ENCODE measurements at regions not wholly inside any gene's neighbourhood (a gene's known extent, or its start where the extent isn't known, plus 50 kb on each side); places are given as distances from the start of the nearest gene placed in this dataset.

DNA sequence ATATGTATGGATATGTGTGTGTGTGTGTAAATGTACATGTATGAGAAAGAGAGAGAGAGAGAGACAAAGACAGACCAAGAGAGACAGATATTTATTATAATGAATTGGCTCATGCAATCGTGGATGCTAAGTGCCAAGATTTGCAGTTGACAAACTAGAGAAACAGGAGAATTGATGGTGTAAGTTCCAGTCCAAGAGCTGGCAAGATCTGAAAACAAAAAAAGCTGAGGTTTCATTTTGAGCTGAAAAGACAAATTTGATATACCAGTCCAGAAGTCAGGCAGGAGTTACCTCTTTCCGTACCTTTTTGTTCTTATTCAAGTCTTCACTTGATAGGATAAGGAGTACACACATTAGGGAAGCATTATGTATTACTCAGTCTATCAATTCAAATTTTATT is 157.8 kb downstream of the COPS8 start:
- Histone ChIP-seq H3K4me3 (ENCODE audit: low read depth, low read length) (no peak overlapping the region), H3K27me3 (replicated peaks) (no peaks in the 10 kb centered on the region), H3K36me3 (replicated peaks) (no peaks in the 10 kb centered on the region), H3K27ac (no peak overlapping the region)
- no peak for DNase-seq
- no peak for TF ChIP-seq CTCF (IDR thresholded peaks at IDR 0.05; ENCODE audit: low read depth, low read length, missing control alignments)
- in situ Hi-C loops (cut with HindIII; ENCODE audit: low pct_ligation_motif_present, low sequenced_read_pairs), result no loop called here

- Histone ChIP-seq H3K27me3 (replicated peaks) (no peaks in the 10 kb centered on the region), H3K4me3 (ENCODE audit: low read depth, low read length) (no peak overlapping the region), H3K27ac (no peak overlapping the region), H3K36me3 (replicated peaks) (no peaks in the 10 kb centered on the region)
- DNase-seq, result no peak
- TF ChIP-seq CTCF (IDR thresholded peaks at IDR 0.05; ENCODE audit: low read depth, low read length, missing control alignments), result no peak
- in situ Hi-C loops (cut with HindIII; ENCODE audit: low pct_ligation_motif_present, low sequenced_read_pairs), result no loop called here
These were observed 158.5 kb downstream of the COPS8 start for GRCh38 chr2:237244178-237244577.

DNA sequence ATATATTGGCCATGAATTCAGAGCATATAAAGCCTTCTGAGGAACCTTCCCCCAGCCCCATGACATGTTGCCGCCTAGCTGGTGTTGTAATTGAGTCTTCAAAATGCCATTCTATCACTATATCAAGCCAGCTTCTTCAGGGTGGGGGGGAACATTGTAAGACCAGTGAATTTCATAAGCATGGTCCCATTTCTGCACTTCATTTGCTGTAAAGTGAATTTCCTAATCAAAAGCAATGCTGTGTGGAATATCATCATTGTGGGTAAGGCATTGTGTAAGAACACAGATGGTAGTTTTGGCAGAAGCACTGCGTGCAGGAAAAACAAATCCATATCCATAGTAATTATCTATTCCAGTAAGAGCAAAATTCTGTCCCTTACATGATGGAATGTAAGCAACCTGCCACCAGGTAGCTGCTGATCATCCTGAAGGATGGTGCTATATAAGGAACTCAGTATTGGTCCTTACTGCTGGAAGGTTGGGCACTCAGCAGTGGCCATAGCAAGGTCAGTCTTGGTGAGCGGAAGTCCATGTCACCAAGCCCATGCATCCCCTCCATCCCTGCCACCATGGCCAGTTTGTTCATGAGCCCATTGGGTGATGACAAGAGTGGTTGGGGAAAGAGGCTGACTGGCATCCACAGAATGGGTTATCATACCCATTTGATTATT is 159.4 kb downstream of the COPS8 start:
- no peak for TF ChIP-seq CTCF (IDR thresholded peaks at IDR 0.05; ENCODE audit: low read depth, low read length, missing control alignments)

GRCh38 chr2:237250599-237250998 is 163.4 kb downstream of the COL6A3 start:
- H3K27ac ChIP-seq, result no peak overlapping the region
- in situ Hi-C loops (cut with HindIII; ENCODE audit: low pct_ligation_motif_present, low sequenced_read_pairs), result no loop called here
- H3K36me3 ChIP-seq (replicated peaks), result no peaks in the 10 kb centered on the region
- no peak for DNase-seq
- no peak for TF ChIP-seq CTCF (IDR thresholded peaks at IDR 0.05; ENCODE audit: low read depth, low read length, missing control alignments)
- H3K4me3 ChIP-seq (ENCODE audit: low read depth, low read length), result no peak overlapping the region
- no peaks in the 10 kb centered on the region for H3K27me3 ChIP-seq (replicated peaks)

More for the DNA sequence above, 159.4 kb downstream of the COPS8 start:
- in situ Hi-C loops (cut with HindIII; ENCODE audit: low pct_ligation_motif_present, low sequenced_read_pairs), result no loop called here
- no peak overlapping the region for H3K4me3 ChIP-seq (ENCODE audit: low read depth, low read length)
- no peaks in the 10 kb centered on the region for H3K27me3 ChIP-seq (replicated peaks)
- no peak overlapping the region for H3K27ac ChIP-seq
- no peaks in the 10 kb centered on the region for H3K36me3 ChIP-seq (replicated peaks)
- DNase-seq, result no peak

DNA sequence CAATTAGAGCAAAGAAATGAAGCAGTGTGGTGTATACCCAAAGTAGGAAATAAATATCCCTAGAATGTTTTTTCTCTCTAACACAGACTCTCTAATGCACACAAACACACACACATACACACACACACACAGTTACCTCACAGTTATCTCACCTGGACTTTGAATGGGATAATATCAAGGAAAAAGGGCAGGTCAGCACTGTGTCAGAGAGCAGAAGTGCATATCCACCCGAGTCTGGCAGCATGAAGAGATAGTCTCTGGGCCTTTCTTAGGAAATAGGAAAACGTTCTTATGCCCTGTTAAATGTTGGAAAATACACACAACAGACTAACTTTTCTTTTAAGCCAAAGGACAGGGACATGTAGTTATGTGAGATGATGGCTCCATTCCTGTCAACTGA is 162.0 kb downstream of the COL6A3 start:
- DNase-seq, result no peak
- Histone ChIP-seq H3K36me3 (replicated peaks) (no peaks in the 10 kb centered on the region), H3K4me3 (ENCODE audit: low read depth, low read length) (no peak overlapping the region), H3K27ac (no peak overlapping the region), H3K27me3 (replicated peaks) (no peaks in the 10 kb centered on the region)
- TF ChIP-seq CTCF (IDR thresholded peaks at IDR 0.05; ENCODE audit: low read depth, low read length, missing control alignments), result no peak
- in situ Hi-C loops (cut with HindIII; ENCODE audit: low pct_ligation_motif_present, low sequenced_read_pairs), result no loop called here
